H1 (cell line): ENCODE measurements at regions not wholly inside any gene's neighbourhood (a gene's known extent, or its start where the extent isn't known, plus 50 kb on each side); places are given as distances from the start of the nearest gene placed in this dataset.

Experiments
- CTCF ChIA-PET: fragments of 300-600 bp; sonication (Branson Sonifier 250); formaldehyde crosslinking; loops from one replicate; lab custom pipeline; 2021; ENCODE audit not compliant: partially characterized antibody; lab: Charles Lee
- POLR2A ChIA-PET: fragments of 300-600 bp; sonication (Branson Sonifier 250); formaldehyde crosslinking; loops from one replicate; lab custom pipeline; 2021; ENCODE audit warnings: inconsistent platforms; ENCODE audit not compliant: partially characterized antibody; lab: Charles Lee
- DNase-seq, 2 experiments: peaks; one replicate each; pipeline versions ENCODE4 v3.0.0 to v3.0.0-alpha.2; 2010 to 2022; ENCODE audit warnings: low spot score in 2 of 2, low read depth in 1 of 2, mixed read lengths in 1 of 2
- FAIRE-seq: peaks from 2 replicates; lab custom pipeline; 2011; peaks lifted over from hg19 to GRCh38; lab: Jason Lieb, UNC
- H2AFZ ChIP-seq: 2 replicates; pipeline ENCODE4 v1.8.1; 2012; ENCODE audit warnings: low read length, inconsistent platforms
- H2AK5ac ChIP-seq: 2 replicates; pipeline ENCODE4 v1.6.1; 2013; ENCODE audit warnings: low read depth, low read length
- H2BK120ac ChIP-seq: replicated peaks from 2 replicates; pipeline ENCODE3; 2013; ENCODE audit warnings: low read depth, low read length, inconsistent platforms
- H2BK12ac ChIP-seq: 2 replicates; pipeline ENCODE4 v1.6.1; 2013; ENCODE audit warnings: low read depth, low read length
- H2BK15ac ChIP-seq: 2 replicates; pipeline ENCODE4 v1.6.1; 2013; ENCODE audit warnings: low read length
- H2BK20ac ChIP-seq: 2 replicates; pipeline ENCODE4 v1.6.1; 2013; ENCODE audit warnings: low read length
- H2BK5ac ChIP-seq: 2 replicates; pipeline ENCODE4 v1.6.1; 2013; ENCODE audit warnings: low read depth, low read length
- H3K14ac ChIP-seq: 2 replicates; pipeline ENCODE4 v1.6.1; 2013; ENCODE audit warnings: inconsistent platforms; ENCODE audit not compliant: insufficient read length
- H3K18ac ChIP-seq: 2 replicates; pipeline ENCODE4 v1.6.1; 2013; ENCODE audit warnings: low read length; ENCODE audit errors: extremely low read depth
- H3K23ac ChIP-seq: 2 replicates; pipeline ENCODE4 v1.6.1; 2013; ENCODE audit warnings: inconsistent platforms; ENCODE audit not compliant: insufficient read length
- H3K23me2 ChIP-seq: 2 replicates; pipeline ENCODE4 v1.6.1; 2013; ENCODE audit warnings: low read depth, low read length
- H3K27ac ChIP-seq: 2 replicates; pipeline ENCODE4 v1.6.1; 2011; ENCODE audit warnings: low read depth, low read length, inconsistent platforms
- H3K27me3 ChIP-seq, 4 experiments: replicated peaks in 1 of 4; 1 replicate in 1 of 4; 2 replicates in 3 of 4; pipeline versions ENCODE4 v1.6.1 to v1.8.1; 2011 to 2013; ENCODE audit warnings: low read length in 3 of 4, mild to moderate bottlenecking in 3 of 4, inconsistent platforms in 2 of 4, mixed read lengths in 2 of 4, moderate library complexity in 1 of 4; ENCODE audit not compliant: control insufficient read depth in 3 of 4, insufficient read depth in 3 of 4; ENCODE audit errors: extremely low read depth in 1 of 4
- H3K36me3 ChIP-seq, 4 experiments: 2 replicates each; pipeline versions ENCODE4 v1.6.1 to v1.8.1; 2011 to 2013; ENCODE audit warnings: mild to moderate bottlenecking in 4 of 4, low read length in 3 of 4, moderate library complexity in 2 of 4, control low read depth in 1 of 4, inconsistent platforms in 1 of 4; ENCODE audit not compliant: insufficient read depth in 4 of 4, control insufficient read depth in 2 of 4
- H3K4ac ChIP-seq: replicated peaks from 2 replicates; pipeline ENCODE3; 2013; ENCODE audit warnings: low read length, low read depth, mixed read lengths, inconsistent platforms; ENCODE audit not compliant: insufficient read length
- H3K4me1 ChIP-seq, 4 experiments: replicated peaks in 1 of 4; 1 replicate in 1 of 4; 2 replicates in 3 of 4; pipeline versions ENCODE4 v1.6.1 to v1.8.1; 2011 to 2013; ENCODE audit warnings: low read length in 3 of 4, inconsistent platforms in 2 of 4, mixed read lengths in 1 of 4; ENCODE audit not compliant: insufficient read depth in 4 of 4, control insufficient read depth in 3 of 4
- H3K4me2 ChIP-seq, 2 experiments: 2 replicates each; pipeline versions ENCODE4 v1.6.1 to v1.8.1; 2011 to 2013; ENCODE audit warnings: low read depth in 2 of 2, low read length in 2 of 2, control low read depth in 1 of 2, inconsistent platforms in 1 of 2, mild to moderate bottlenecking in 1 of 2; ENCODE audit not compliant: insufficient read depth in 1 of 2
- H3K4me3 ChIP-seq, 4 experiments: fragments of 200-600, 300-600 bp in 1 of 4; sonication (generic), shearing (Covaris generic), sonication (Bioruptor Twin) in 1 of 4; 2 replicates each; pipeline versions ENCODE4 v1.5.1 to v1.8.1; 2011 to 2016; ENCODE audit warnings: low read length in 4 of 4, low read depth in 3 of 4, control low read depth in 2 of 4, inconsistent platforms in 2 of 4, mild to moderate bottlenecking in 2 of 4, mixed read lengths in 1 of 4, moderate library complexity in 1 of 4; ENCODE audit not compliant: insufficient read depth in 2 of 4; ENCODE audit errors: extremely low read depth in 1 of 4
- H3K56ac ChIP-seq: replicated peaks from 2 replicates; pipeline ENCODE3; 2013; ENCODE audit warnings: low read depth, mild to moderate bottlenecking, mixed read lengths, low read length, inconsistent platforms; ENCODE audit not compliant: insufficient read length
- H3K79me1 ChIP-seq: 2 replicates; pipeline ENCODE4 v1.6.1; 2013; ENCODE audit warnings: low read depth, low read length, control low read depth
- H3K79me2 ChIP-seq, 2 experiments: 2 replicates each; pipeline versions ENCODE4 v1.6.1 to v1.8.1; 2012 to 2013; ENCODE audit warnings: low read length in 2 of 2, mild to moderate bottlenecking in 2 of 2, inconsistent platforms in 1 of 2; ENCODE audit not compliant: insufficient read depth in 2 of 2, control insufficient read depth in 1 of 2
- H3K9ac ChIP-seq, 4 experiments: replicated peaks in 1 of 4; 1 replicate in 1 of 4; 2 replicates in 3 of 4; pipeline versions ENCODE4 v1.6.1 to v1.8.1; 2011 to 2013; ENCODE audit warnings: low read depth in 3 of 4, low read length in 3 of 4, control low read depth in 2 of 4, mild to moderate bottlenecking in 2 of 4, moderate library complexity in 2 of 4, inconsistent platforms in 1 of 4; ENCODE audit errors: extremely low read depth in 1 of 4
- H3K9me3 ChIP-seq, 2 experiments: 2 replicates each; pipeline versions ENCODE4 v1.6.1 to v1.8.1; 2012 to 2013; ENCODE audit warnings: mild to moderate bottlenecking in 2 of 2, moderate library complexity in 2 of 2, control low read depth in 1 of 2, inconsistent platforms in 1 of 2, low read depth in 1 of 2, low read length in 1 of 2, mixed read lengths in 1 of 2; ENCODE audit not compliant: insufficient read depth in 2 of 2
- H4K20me1 ChIP-seq, 2 experiments: replicated peaks in 1 of 2; 2 replicates each; pipeline versions ENCODE3 to v1.8.1; 2011 to 2013; ENCODE audit warnings: inconsistent platforms in 2 of 2, low read length in 2 of 2, mild to moderate bottlenecking in 1 of 2; ENCODE audit not compliant: insufficient read depth in 2 of 2, control insufficient read depth in 1 of 2
- H4K5ac ChIP-seq: 2 replicates; pipeline ENCODE4 v1.6.1; 2013; ENCODE audit warnings: low read length, low read depth, mixed read lengths, inconsistent platforms; ENCODE audit not compliant: insufficient read length
- H4K8ac ChIP-seq: 2 replicates; pipeline ENCODE4 v1.8.0; 2013; ENCODE audit warnings: mild to moderate bottlenecking, moderate library complexity, low read length, inconsistent platforms; ENCODE audit not compliant: insufficient read depth; ENCODE audit errors: extremely low read depth
- H4K91ac ChIP-seq: replicated peaks from 2 replicates; pipeline ENCODE3; 2013; ENCODE audit warnings: low read length, mixed read lengths, inconsistent platforms; ENCODE audit not compliant: insufficient read length
- ASH2L ChIP-seq: fragments of 200-600, 300-600 bp; sonication (generic); IDR thresholded peaks from one replicate; pipeline ENCODE4 v1.7.1; 2017; ENCODE audit warnings: low read length
- BCL11A ChIP-seq, 2 experiments: IDR thresholded peaks; one replicate each; pipeline ENCODE4 v1.6.1; 2011; ENCODE audit warnings: low read depth in 2 of 2, low read length in 2 of 2, mild to moderate bottlenecking in 2 of 2
- HDAC2 ChIP-seq, 2 experiments: fragments of 300-600 bp in 1 of 2; sonication (generic) in 1 of 2; IDR thresholded peaks; 2 replicates each; pipeline ENCODE4 v1.6.1; 2011 to 2012; ENCODE audit warnings: low read depth in 2 of 2, low read length in 2 of 2, mild to moderate bottlenecking in 2 of 2, moderate library complexity in 2 of 2, borderline replicate concordance in 1 of 2, inconsistent platforms in 1 of 2
- HDAC6 ChIP-seq: IDR thresholded peaks from one replicate; pipeline ENCODE4 v1.7.1; 2012; ENCODE audit warnings: low read depth, mild to moderate bottlenecking, inconsistent platforms, low read length, moderate library complexity
- KDM4A ChIP-seq: IDR thresholded peaks from one replicate; pipeline ENCODE4 v1.7.1; 2012; ENCODE audit warnings: low read depth, mild to moderate bottlenecking, moderate library complexity, low read length, inconsistent platforms; ENCODE audit not compliant: severe bottlenecking
- NANOG ChIP-seq: IDR thresholded peaks from 2 replicates; pipeline ENCODE4 v1.6.1; 2011; ENCODE audit warnings: low read length, low read depth, mild to moderate bottlenecking, inconsistent platforms; ENCODE audit not compliant: insufficient read depth, poor library complexity, severe bottlenecking
- PHF8 ChIP-seq: fragments of 200-600 bp; sonication (generic); conservative IDR thresholded peaks from 2 replicates; pipeline ENCODE4 v1.7.1; 2012; ENCODE audit warnings: low read depth, mild to moderate bottlenecking, inconsistent platforms, low read length, moderate library complexity
- POLR2AphosphoS5 ChIP-seq: IDR thresholded peaks from 2 replicates; pipeline ENCODE4 v1.6.1; 2011; ENCODE audit warnings: low read depth, low read length
- RBBP5 ChIP-seq: IDR thresholded peaks from 2 replicates; pipeline ENCODE4 v1.7.1; 2012; ENCODE audit warnings: low read depth, mild to moderate bottlenecking, inconsistent platforms, low read length, moderate library complexity, borderline replicate concordance
- SP1 ChIP-seq: IDR thresholded peaks from 2 replicates; pipeline ENCODE4 v1.6.1; 2011; ENCODE audit warnings: low read depth, low read length
- SRF ChIP-seq: IDR thresholded peaks from 2 replicates; pipeline ENCODE4 v1.6.1; 2011; ENCODE audit warnings: mild to moderate bottlenecking, low read depth, low read length, moderate library complexity
- TBP ChIP-seq: IDR thresholded peaks from 2 replicates; pipeline ENCODE4 v1.6.1; 2011; ENCODE audit warnings: low read depth, low read length, improper control_type of control experiment
- TCF12 ChIP-seq: IDR thresholded peaks from 2 replicates; pipeline ENCODE4 v1.6.1; 2011; ENCODE audit warnings: low read depth, mild to moderate bottlenecking, low read length
- YY1 ChIP-seq: IDR thresholded peaks from 2 replicates; pipeline ENCODE4 v1.6.1; 2011; ENCODE audit warnings: low read depth, mild to moderate bottlenecking, low read length
- WGBS, 2 experiments: shearing (Covaris generic) in 1 of 2; methylation state at CpG; one replicate each; pipeline versions ENCODE4 v1.1.6 to v1.1.7; 2013 to 2015; ENCODE audit warnings: low lambda C conversion rate in 2 of 2, mixed read lengths in 2 of 2, inconsistent platforms in 1 of 2, low coverage in 1 of 2, missing lambda C conversion rate in 1 of 2; ENCODE audit not compliant: insufficient replicate concordance in 2 of 2, insufficient coverage in 1 of 2, insufficient read length in 1 of 2; ENCODE audit errors: extremely low coverage in 1 of 2, missing lambda C conversion rate in 1 of 2; 5-methylcytosine and 5-hydroxymethylcytosine counted together
- TF ChIP-seq, protein P1 (sequence below): IDR thresholded peaks from 2 replicates; pipeline ENCODE4 v1.6.1; 2011; ENCODE audit warnings: low read length, improper control_type of control experiment

GRCh38 chr9:11431490-11431889 lies 818.7 kb upstream of the PTPRD start:
- ChIA-PET CTCF (no interaction called here), POLR2A (no interaction called here)
- Histone ChIP-seq H2BK15ac (no peak overlapping the region), H3K27ac (no peak overlapping the region), H2BK12ac (no peak overlapping the region), H3K36me3 (no peaks in the 10 kb centered on the region), H3K9me3 (no peaks in the 10 kb centered on the region), H3K23ac (no peak overlapping the region), H2AK5ac (no peak overlapping the region), H4K20me1 (no peaks in the 10 kb centered on the region), H3K4ac (no peak overlapping the region), H3K23me2 (no peaks in the 10 kb centered on the region), H2BK120ac (no peak overlapping the region), H2BK5ac (no peak overlapping the region), H4K8ac (no peak overlapping the region), H2BK20ac (no peak overlapping the region), H2AFZ (no peak overlapping the region), H3K9ac (no peak overlapping the region), H3K4me3 (no peak overlapping the region), H3K4me1 (no peaks in the 10 kb centered on the region), H3K14ac (no peak overlapping the region), H3K18ac (no peak overlapping the region), H3K27me3 (no peaks in the 10 kb centered on the region), H4K5ac (no peak overlapping the region), H4K91ac (no peak overlapping the region), H3K79me2 (no peaks in the 10 kb centered on the region), H3K79me1 (no peaks in the 10 kb centered on the region), H3K56ac (no peak overlapping the region), H3K4me2 (no peak overlapping the region)
- FAIRE-seq: no peak
- DNase-seq: no peak
- 96% methylated on average over 3 of the region's 3 CpGs; no CpG with 5 or more reads in 1 of the 2 experiments for WGBS, 2 experiments
- TF ChIP-seq YY1 (no peak), PHF8 (no peak), SP1 (no peak), ASH2L (no peak), HDAC2 (IDR thresholded peaks at IDR 0.05; ENCODE audit: borderline replicate concordance in 1 of 2, low read depth in 2 of 2, low read length in 2 of 2) (no peak), TBP (no peak), TCF12 (no peak), KDM4A (no peak), SRF (no peak), HDAC6 (no peak), RBBP5 (no peak), POLR2AphosphoS5 (no peak), BCL11A (IDR thresholded peaks at IDR 0.05; ENCODE audit: low read depth in 2 of 2, low read length in 2 of 2) (no peak), NANOG (no peak)
- TF ChIP-seq, protein P1, sequence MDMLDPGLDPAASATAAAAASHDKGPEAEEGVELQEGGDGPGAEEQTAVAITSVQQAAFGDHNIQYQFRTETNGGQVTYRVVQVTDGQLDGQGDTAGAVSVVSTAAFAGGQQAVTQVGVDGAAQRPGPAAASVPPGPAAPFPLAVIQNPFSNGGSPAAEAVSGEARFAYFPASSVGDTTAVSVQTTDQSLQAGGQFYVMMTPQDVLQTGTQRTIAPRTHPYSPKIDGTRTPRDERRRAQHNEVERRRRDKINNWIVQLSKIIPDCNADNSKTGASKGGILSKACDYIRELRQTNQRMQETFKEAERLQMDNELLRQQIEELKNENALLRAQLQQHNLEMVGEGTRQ: no peak
